HepG2 (cell line): ENCODE measurements at regions not wholly inside any gene's neighbourhood (a gene's known extent, or its start where the extent isn't known, plus 50 kb on each side); places are given as distances from the start of the nearest gene placed in this dataset.

Experiments used
- ATAC-seq: fragments of 200-7000 bp; cut with Tn5 transposase; 3 replicates; pipeline ENCODE4 v1.9.1; 2020; ENCODE audit warnings: mild to moderate bottlenecking, moderate library complexity
- BruUV-seq: library from RNA; stranded (reverse); fragments of 400-500 nt; replicated peaks from 2 replicates; lab custom pipeline; 2021; lab: Mats Ljungman, UMichigan
- CTCF ChIA-PET: fragments of 300-600 bp; formaldehyde crosslinking; extraction: SDS; loops from one replicate; lab custom pipeline; 2021; ENCODE audit warnings: low total read pairs, inconsistent platforms, low intra/inter-chr PET ratio; lab: Yijun Ruan, JAX
- POLR2A ChIA-PET: fragments of 350-600 bp; sonication (Branson Sonifier 250); formaldehyde crosslinking; loops from one replicate; lab custom pipeline; 2020; ENCODE audit warnings: antibody characterized with exemption, inconsistent platforms; lab: Yijun Ruan, JAX
- DNase-seq: peaks from one replicate; pipeline ENCODE4 v3.0.0-alpha.2; 2015; ENCODE audit warnings: low spot score
- FAIRE-seq: peaks from 3 replicates; lab custom pipeline; 2011; peaks lifted over from hg19 to GRCh38; lab: Jason Lieb, UNC
- H2AFZ ChIP-seq: one replicate; pipeline ENCODE4 v1.6.1; 2011; ENCODE audit warnings: low read length, inconsistent platforms
- H3K27ac ChIP-seq: fragments of 300-600 bp; 3 replicates; pipeline ENCODE4 v1.8.0; 2011; ENCODE audit warnings: mixed run types, mild to moderate bottlenecking, mixed read lengths, low read length, inconsistent platforms; ENCODE audit not compliant: insufficient read depth; ENCODE audit errors: extremely low read length
- H3K27me3 ChIP-seq, 2 experiments: fragments of 200-600 bp in 1 of 2; 2 replicates in 1 of 2; 3 replicates in 1 of 2; pipeline versions ENCODE4 v1.6.0 to v1.8.0; 2011; ENCODE audit warnings: low read length in 2 of 2, mild to moderate bottlenecking in 2 of 2, moderate library complexity in 2 of 2, inconsistent platforms in 1 of 2; ENCODE audit not compliant: insufficient read depth in 2 of 2, control insufficient read depth in 1 of 2
- H3K36me3 ChIP-seq, 2 experiments: fragments of 200-600 bp in 1 of 2; replicated peaks in 1 of 2; 2 replicates in 1 of 2; 3 replicates in 1 of 2; pipeline versions ENCODE4 v1.5.1 to v1.8.0; 2011; ENCODE audit warnings: low read length in 2 of 2, inconsistent platforms in 1 of 2; ENCODE audit not compliant: insufficient read depth in 2 of 2, control insufficient read depth in 1 of 2
- H3K4me1 ChIP-seq: 2 replicates; pipeline ENCODE4 v1.5.1; 2012; ENCODE audit warnings: low read length, inconsistent platforms; ENCODE audit not compliant: insufficient read depth
- H3K4me2 ChIP-seq: 2 replicates; pipeline ENCODE4 v1.6.0; 2011; ENCODE audit warnings: low read depth, low read length, inconsistent platforms
- H3K4me3 ChIP-seq, 3 experiments: fragments of 200-600 bp in 1 of 3; sonication (generic), shearing (Covaris generic) in 1 of 3; replicated peaks in 1 of 3; 2 replicates each; pipeline ENCODE4 v1.5.1; 2011 to 2016; ENCODE audit warnings: low read length in 3 of 3, inconsistent platforms in 2 of 3, low read depth in 2 of 3, mild to moderate bottlenecking in 2 of 3, control low read depth in 1 of 3, mixed read lengths in 1 of 3; ENCODE audit not compliant: insufficient read depth in 1 of 3
- H3K79me2 ChIP-seq: one replicate; pipeline ENCODE4 v1.6.1; 2011; ENCODE audit warnings: low read length, inconsistent platforms; ENCODE audit not compliant: insufficient read depth
- H3K9ac ChIP-seq: 2 replicates; pipeline ENCODE4 v1.6.0; 2011; ENCODE audit warnings: mild to moderate bottlenecking, low read depth, low read length, inconsistent platforms; ENCODE audit not compliant: insufficient read depth
- H3K9me3 ChIP-seq: 2 replicates; pipeline ENCODE4 v1.5.1; 2012; ENCODE audit warnings: mild to moderate bottlenecking, low read length
- H4K20me1 ChIP-seq: 2 replicates; pipeline ENCODE4 v1.6.0; 2011; ENCODE audit warnings: inconsistent platforms, mild to moderate bottlenecking, low read length, moderate library complexity; ENCODE audit not compliant: insufficient read depth
- NCOA2 ChIP-seq: sonication (generic); formaldehyde crosslinking; IDR thresholded peaks from 2 replicates; pipeline ENCODE4 v1.8.0; 2022; ENCODE audit warnings: inconsistent platforms
- NCOR1 ChIP-seq: fragments of 200-600 bp; sonication (generic); IDR thresholded peaks from 2 replicates; pipeline ENCODE4 v1.7.0; 2017; ENCODE audit warnings: antibody characterized with exemption, low read length, borderline replicate concordance
- SOX6 ChIP-seq, 2 experiments: fragments of 450-650 bp in 1 of 2; sonication (generic) in 1 of 2; formaldehyde crosslinking in 1 of 2; IDR thresholded peaks; 2 replicates each; pipeline versions ENCODE4 v1.4.0 to v1.6.1; 2017 to 2020; ENCODE audit warnings: antibody characterized with exemption in 1 of 2, mild to moderate bottlenecking in 1 of 2, missing genetic modification reagents in 1 of 2
- TRIM24 ChIP-seq: sonication (generic); formaldehyde crosslinking; IDR thresholded peaks from 2 replicates; pipeline ENCODE4 v1.8.0; 2022; ENCODE audit warnings: mild to moderate bottlenecking, missing genetic modification reagents
- ZBTB38 ChIP-seq: sonication (generic); formaldehyde crosslinking; IDR thresholded peaks from 2 replicates; pipeline ENCODE4 v1.5.1; 2020; ENCODE audit warnings: mild to moderate bottlenecking, missing genetic modification reagents
- WGBS: methylation state at CpG from one replicate; pipeline ENCODE4 v1.1.6; 2017; ENCODE audit warnings: low lambda C conversion rate; 5-methylcytosine and 5-hydroxymethylcytosine counted together
- in situ Hi-C: cut with HindIII; loops from 2 replicates; pipeline ENCODE4 v1.10.0; 2017; ENCODE audit warnings: low pct_unique_long_range_greater_than_20kb; ENCODE audit not compliant: extremely low pct_ligation_motif_present
- intact Hi-C: fragments of 100-400 bp; cut with micrococcal nuclease; formaldehyde crosslinking; loops from one replicate; pipeline ENCODE4 v1.10.0; 2022; ENCODE audit not compliant: unreplicated experiment
- TF ChIP-seq, protein P1 (sequence below): IDR thresholded peaks from 2 replicates; pipeline ENCODE4 v1.6.1; 2012; ENCODE audit warnings: low read depth, low read length, improper control_type of control experiment
- TF ChIP-seq, protein P2 (sequence below): sonication (generic); formaldehyde crosslinking; IDR thresholded peaks from 2 replicates; pipeline ENCODE4 v1.4.0; 2020; ENCODE audit warnings: low read depth, missing genetic modification reagents
- TF ChIP-seq, protein P3 (sequence below): sonication (generic); formaldehyde crosslinking; IDR thresholded peaks from 2 replicates; pipeline ENCODE4 v1.5.1; 2020; ENCODE audit warnings: mild to moderate bottlenecking, missing genetic modification reagents, moderate library complexity
- TF ChIP-seq, protein P4 (sequence below): sonication (generic); formaldehyde crosslinking; IDR thresholded peaks from 2 replicates; pipeline ENCODE4 v1.9.0; 2022; ENCODE audit warnings: missing genetic modification reagents, mild to moderate bottlenecking, borderline replicate concordance

DNA sequence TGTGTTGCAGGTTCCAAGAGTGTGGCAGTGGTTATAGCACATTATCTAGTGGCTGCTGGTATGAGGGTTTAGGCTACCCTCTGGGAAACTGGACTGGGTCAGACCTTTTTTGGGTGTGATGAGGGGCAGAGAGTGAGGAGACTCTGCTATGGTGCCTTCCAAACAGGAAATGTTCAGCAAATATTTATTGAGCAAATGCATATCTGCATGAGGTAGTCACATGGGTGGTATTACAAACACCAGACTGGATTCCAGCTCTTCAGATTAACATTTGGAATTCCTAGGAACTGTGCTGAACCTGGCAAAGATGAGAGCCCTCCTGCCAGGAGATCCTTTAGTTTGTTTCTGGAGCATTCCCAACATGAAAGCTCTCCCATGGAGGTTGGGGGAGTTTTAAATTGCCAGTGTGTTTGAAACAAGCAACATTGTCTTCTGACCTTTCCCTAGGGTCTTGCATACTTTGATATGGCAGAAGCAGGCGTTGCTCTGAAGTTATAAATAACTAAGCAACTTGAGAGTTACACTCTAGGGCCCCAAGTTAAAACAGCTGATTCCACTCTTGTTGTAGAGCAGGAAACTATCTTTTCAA, 341.2 kb upstream of the C2CD4B start (continued):
- TF ChIP-seq, protein P1, sequence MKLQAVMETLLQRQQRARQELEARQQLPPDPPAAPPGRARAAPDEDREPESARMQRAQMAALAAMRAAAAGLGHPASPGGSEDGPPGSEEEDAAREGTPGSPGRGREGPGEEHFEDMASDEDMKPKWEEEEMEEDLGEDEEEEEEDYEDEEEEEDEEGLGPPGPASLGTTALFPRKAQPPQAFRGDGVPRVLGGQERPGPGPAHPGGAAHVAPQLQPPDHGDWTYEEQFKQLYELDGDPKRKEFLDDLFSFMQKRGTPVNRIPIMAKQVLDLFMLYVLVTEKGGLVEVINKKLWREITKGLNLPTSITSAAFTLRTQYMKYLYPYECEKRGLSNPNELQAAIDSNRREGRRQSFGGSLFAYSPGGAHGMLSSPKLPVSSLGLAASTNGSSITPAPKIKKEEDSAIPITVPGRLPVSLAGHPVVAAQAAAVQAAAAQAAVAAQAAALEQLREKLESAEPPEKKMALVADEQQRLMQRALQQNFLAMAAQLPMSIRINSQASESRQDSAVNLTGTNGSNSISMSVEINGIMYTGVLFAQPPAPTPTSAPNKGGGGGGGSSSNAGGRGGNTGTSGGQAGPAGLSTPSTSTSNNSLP: peak; percentile 37; the same call in 1 of the 2 replicates
- peak; percentile 50; the same call in 1 of the 2 replicates for TF ChIP-seq NCOA2
- TF ChIP-seq NCOR1: no peak
- TF ChIP-seq, protein P2, sequence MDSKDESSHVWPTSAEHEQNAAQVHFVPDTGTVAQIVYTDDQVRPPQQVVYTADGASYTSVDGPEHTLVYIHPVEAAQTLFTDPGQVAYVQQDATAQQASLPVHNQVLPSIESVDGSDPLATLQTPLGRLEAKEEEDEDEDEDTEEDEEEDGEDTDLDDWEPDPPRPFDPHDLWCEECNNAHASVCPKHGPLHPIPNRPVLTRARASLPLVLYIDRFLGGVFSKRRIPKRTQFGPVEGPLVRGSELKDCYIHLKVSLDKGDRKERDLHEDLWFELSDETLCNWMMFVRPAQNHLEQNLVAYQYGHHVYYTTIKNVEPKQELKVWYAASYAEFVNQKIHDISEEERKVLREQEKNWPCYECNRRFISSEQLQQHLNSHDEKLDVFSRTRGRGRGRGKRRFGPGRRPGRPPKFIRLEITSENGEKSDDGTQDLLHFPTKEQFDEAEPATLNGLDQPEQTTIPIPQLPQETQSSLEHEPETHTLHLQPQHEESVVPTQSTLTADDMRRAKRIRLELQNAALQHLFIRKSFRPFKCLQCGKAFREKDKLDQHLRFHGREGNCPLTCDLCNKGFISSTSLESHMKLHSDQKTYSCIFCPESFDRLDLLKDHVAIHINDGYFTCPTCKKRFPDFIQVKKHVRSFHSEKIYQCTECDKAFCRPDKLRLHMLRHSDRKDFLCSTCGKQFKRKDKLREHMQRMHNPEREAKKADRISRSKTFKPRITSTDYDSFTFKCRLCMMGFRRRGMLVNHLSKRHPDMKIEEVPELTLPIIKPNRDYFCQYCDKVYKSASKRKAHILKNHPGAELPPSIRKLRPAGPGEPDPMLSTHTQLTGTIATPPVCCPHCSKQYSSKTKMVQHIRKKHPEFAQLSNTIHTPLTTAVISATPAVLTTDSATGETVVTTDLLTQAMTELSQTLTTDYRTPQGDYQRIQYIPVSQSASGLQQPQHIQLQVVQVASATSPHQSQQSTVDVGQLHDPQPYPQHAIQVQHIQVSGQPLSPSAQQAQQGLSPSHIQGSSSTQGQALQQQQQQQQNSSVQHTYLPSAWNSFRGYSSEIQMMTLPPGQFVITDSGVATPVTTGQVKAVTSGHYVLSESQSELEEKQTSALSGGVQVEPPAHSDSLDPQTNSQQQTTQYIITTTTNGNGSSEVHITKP (CRISPR knock-in tag): peak; percentile 91
- no peak for TF ChIP-seq SOX6 (IDR thresholded peaks at IDR 0.05)
- TF ChIP-seq SOX6 (CRISPR knock-in tag; IDR thresholded peaks at IDR 0.05): peak; percentile 43; the same call in 1 of the 2 replicates

DNA sequence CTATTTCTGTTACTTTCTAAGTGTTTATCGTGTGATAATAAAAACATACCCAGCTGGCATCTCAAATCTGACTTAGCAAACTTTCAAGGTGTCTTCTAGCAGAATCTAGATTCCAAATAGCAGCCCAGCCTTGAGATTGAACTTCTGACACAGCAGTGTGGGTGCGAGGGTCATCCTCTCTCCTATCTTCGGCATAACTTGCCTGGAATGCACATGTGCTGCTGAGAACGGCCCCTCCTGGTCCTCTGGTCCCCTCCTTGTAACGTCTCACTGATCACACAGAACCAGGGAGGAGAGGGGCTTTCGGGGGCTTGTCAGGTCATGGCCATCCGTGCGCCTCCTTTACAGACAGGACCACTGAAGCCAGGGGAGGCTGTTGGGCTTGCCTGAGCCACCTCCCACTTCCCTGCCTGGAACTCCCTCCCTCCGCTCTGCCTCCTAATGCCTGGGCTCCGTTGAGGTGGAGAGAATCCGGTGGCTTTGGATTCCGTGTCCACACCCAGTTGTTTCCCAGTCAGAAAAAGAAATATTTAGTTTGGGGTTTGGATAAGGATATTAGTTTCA, 344.4 kb upstream of the C2CD4B start:
- Histone ChIP-seq H3K27me3 (no peaks in the 10 kb centered on the region), H4K20me1 (no peaks in the 10 kb centered on the region), H2AFZ (no peak overlapping the region), H3K27ac (peak overlapping the region; percentile 6), H3K9ac (no peak overlapping the region), H3K4me1 (peaks cover 56% of the 10 kb centered on the region), H3K9me3 (no peaks in the 10 kb centered on the region), H3K79me2 (no peaks in the 10 kb centered on the region), H3K4me3 (peak overlapping the region in 1 of 3 experiments; percentile 4; a peak in 1 of 6 replicates), H3K4me2 (peak overlapping the region; percentile 25), H3K36me3 (no peaks in the 10 kb centered on the region)
- ChIA-PET POLR2A (no interaction called here), CTCF (no interaction called here)
- in situ Hi-C loops (no loop called here), intact Hi-C loops (no loop called here)
- ATAC-seq: peak; percentile 54; the same call in 2 of the 3 replicates
- no peak for FAIRE-seq
- 63% methylated on average over 11 of the region's 12 CpGs for WGBS
- BruUV-seq: no TSS peak
- no peak for DNase-seq
- TF ChIP-seq, protein P3, sequence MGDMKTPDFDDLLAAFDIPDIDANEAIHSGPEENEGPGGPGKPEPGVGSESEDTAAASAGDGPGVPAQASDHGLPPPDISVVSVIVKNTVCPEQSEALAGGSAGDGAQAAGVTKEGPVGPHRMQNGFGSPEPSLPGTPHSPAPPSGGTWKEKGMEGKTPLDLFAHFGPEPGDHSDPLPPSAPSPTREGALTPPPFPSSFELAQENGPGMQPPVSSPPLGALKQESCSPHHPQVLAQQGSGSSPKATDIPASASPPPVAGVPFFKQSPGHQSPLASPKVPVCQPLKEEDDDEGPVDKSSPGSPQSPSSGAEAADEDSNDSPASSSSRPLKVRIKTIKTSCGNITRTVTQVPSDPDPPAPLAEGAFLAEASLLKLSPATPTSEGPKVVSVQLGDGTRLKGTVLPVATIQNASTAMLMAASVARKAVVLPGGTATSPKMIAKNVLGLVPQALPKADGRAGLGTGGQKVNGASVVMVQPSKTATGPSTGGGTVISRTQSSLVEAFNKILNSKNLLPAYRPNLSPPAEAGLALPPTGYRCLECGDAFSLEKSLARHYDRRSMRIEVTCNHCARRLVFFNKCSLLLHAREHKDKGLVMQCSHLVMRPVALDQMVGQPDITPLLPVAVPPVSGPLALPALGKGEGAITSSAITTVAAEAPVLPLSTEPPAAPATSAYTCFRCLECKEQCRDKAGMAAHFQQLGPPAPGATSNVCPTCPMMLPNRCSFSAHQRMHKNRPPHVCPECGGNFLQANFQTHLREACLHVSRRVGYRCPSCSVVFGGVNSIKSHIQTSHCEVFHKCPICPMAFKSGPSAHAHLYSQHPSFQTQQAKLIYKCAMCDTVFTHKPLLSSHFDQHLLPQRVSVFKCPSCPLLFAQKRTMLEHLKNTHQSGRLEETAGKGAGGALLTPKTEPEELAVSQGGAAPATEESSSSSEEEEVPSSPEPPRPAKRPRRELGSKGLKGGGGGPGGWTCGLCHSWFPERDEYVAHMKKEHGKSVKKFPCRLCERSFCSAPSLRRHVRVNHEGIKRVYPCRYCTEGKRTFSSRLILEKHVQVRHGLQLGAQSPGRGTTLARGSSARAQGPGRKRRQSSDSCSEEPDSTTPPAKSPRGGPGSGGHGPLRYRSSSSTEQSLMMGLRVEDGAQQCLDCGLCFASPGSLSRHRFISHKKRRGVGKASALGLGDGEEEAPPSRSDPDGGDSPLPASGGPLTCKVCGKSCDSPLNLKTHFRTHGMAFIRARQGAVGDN: peak; percentile 36; the same call in 1 of the 2 replicates
- TF ChIP-seq TRIM24 (CRISPR knock-in tag) (no peak), ZBTB38 (CRISPR knock-in tag) (0 out of 2 replicates have a peak, but pooled peaks have one; percentile 10)
- TF ChIP-seq, protein P4, sequence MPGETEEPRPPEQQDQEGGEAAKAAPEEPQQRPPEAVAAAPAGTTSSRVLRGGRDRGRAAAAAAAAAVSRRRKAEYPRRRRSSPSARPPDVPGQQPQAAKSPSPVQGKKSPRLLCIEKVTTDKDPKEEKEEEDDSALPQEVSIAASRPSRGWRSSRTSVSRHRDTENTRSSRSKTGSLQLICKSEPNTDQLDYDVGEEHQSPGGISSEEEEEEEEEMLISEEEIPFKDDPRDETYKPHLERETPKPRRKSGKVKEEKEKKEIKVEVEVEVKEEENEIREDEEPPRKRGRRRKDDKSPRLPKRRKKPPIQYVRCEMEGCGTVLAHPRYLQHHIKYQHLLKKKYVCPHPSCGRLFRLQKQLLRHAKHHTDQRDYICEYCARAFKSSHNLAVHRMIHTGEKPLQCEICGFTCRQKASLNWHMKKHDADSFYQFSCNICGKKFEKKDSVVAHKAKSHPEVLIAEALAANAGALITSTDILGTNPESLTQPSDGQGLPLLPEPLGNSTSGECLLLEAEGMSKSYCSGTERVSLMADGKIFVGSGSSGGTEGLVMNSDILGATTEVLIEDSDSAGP (CRISPR knock-in tag): 0 out of 2 replicates have a peak, but pooled peaks have one; percentile 23
